Common myeloid progenitor, CD34-positive (primary cell): ENCODE measurements at regions not wholly inside any gene's neighbourhood (a gene's known extent, or its start where the extent isn't known, plus 50 kb on each side); places are given as distances from the start of the nearest gene placed in this dataset.
"Not testable (repeated sequence)": the region's sequence is repeated elsewhere in the genome, so short reads cannot be mapped to it uniquely, and the experiment has no call there.

Experiments used
- CTCF ChIA-PET: fragments of 350-600 bp; sonication (Branson Sonifier 250); formaldehyde crosslinking; loops from one replicate; lab custom pipeline; 2021; ENCODE audit warnings: antibody characterized with exemption; lab: Charles Lee
- POLR2A ChIA-PET: fragments of 350-600 bp; sonication (Branson Sonifier 250); formaldehyde crosslinking; loops from one replicate; lab custom pipeline; 2021; ENCODE audit warnings: antibody characterized with exemption; lab: Charles Lee
- DNase-seq, 3 donors: peaks; one replicate each; pipeline versions ENCODE4 v3.0.0 to v3.0.0-alpha.2; 2013
- H3K27ac ChIP-seq, 2 experiments: 1 replicate in 1 of 2; 2 replicates in 1 of 2; pipeline ENCODE4 v1.7.0; 2013; ENCODE audit warnings: inconsistent platforms in 2 of 2, low read length in 2 of 2, mild to moderate bottlenecking in 2 of 2, low read depth in 1 of 2, moderate library complexity in 1 of 2; ENCODE audit not compliant: severe bottlenecking in 2 of 2, insufficient read depth in 1 of 2, poor library complexity in 1 of 2
- H3K27me3 ChIP-seq, 5 experiments: replicated peaks in 2 of 5; 1 replicate in 3 of 5; 2 replicates in 2 of 5; pipeline versions ENCODE4 v1.6.1 to v1.7.0; 2013; ENCODE audit warnings: low read length in 4 of 5, mild to moderate bottlenecking in 2 of 5, moderate library complexity in 2 of 5, inconsistent platforms in 1 of 5; ENCODE audit not compliant: insufficient read depth in 5 of 5, control insufficient read depth in 4 of 5
- H3K36me3 ChIP-seq, 4 experiments: 1 replicate in 2 of 4; 2 replicates in 2 of 4; pipeline versions ENCODE4 v1.6.1 to v1.7.0; 2013; ENCODE audit warnings: low read length in 3 of 4, control low read depth in 1 of 4, mild to moderate bottlenecking in 1 of 4; ENCODE audit not compliant: control insufficient read depth in 4 of 4, insufficient read depth in 4 of 4
- H3K4me1 ChIP-seq, 4 experiments: 1 replicate in 3 of 4; 2 replicates in 1 of 4; pipeline versions ENCODE4 v1.6.1 to v1.7.1; 2013; ENCODE audit warnings: low read length in 3 of 4, mild to moderate bottlenecking in 3 of 4, control low read depth in 1 of 4, inconsistent platforms in 1 of 4, moderate library complexity in 1 of 4; ENCODE audit not compliant: control insufficient read depth in 4 of 4, insufficient read depth in 4 of 4; ENCODE audit errors: control extremely low read depth in 1 of 4
- H3K4me3 ChIP-seq, 7 experiments: 1 replicate in 4 of 7; 2 replicates in 3 of 7; pipeline versions ENCODE4 v1.5.1 to v1.7.0; 2013; ENCODE audit warnings: mild to moderate bottlenecking in 7 of 7, low read length in 6 of 7, moderate library complexity in 6 of 7, inconsistent platforms in 2 of 7, low read depth in 2 of 7, control low read depth in 1 of 7; ENCODE audit not compliant: insufficient read depth in 4 of 7, control insufficient read depth in 1 of 7; ENCODE audit errors: extremely low read depth in 1 of 7
- H3K9me3 ChIP-seq, 5 experiments: 1 replicate in 4 of 5; 2 replicates in 1 of 5; pipeline versions ENCODE4 v1.6.1 to v1.7.1; 2013; ENCODE audit warnings: low read length in 4 of 5, mild to moderate bottlenecking in 2 of 5, inconsistent platforms in 1 of 5, low read depth in 1 of 5, moderate library complexity in 1 of 5; ENCODE audit not compliant: control insufficient read depth in 4 of 5, insufficient read depth in 2 of 5; ENCODE audit errors: control extremely low read depth in 1 of 5
- WGBS: methylation state at CpG from one replicate; pipeline ENCODE4 v1.1.5; 2013; ENCODE audit not compliant: insufficient coverage; 5-methylcytosine and 5-hydroxymethylcytosine counted together

DNA sequence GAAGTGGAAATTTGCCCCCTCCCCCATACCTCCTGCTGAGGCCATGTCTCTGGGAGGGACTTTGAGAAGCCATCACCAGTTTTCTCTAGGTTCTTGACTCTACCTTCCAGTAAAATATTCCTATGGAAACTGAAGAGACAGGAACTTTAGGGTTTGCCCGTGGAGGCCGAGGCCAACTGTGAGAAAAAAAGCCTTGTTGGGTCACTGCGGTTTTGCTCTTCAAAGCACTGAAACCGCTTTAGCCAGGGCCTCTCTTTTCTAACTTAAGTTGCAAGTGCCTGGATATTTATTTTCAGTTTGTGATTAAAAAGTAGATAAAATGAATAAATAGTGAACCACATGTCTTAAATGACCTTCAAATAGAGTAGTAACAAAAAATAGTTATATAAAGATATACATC, 159.7 kb upstream of the TSC22D1 start:
- Histone ChIP-seq H3K27ac (no peak overlapping the region), H3K4me1 (no peaks in the 10 kb centered on the region), H3K36me3 (no peaks in the 10 kb centered on the region), H3K9me3 (peaks cover 0 to 4% (median 0%) of the 10 kb centered on the region in 5 experiments), H3K27me3 (no peaks in the 10 kb centered on the region), H3K4me3 (no peak overlapping the region)
- 100% methylated on average over 3 of the region's 4 CpGs for WGBS
- DNase-seq, result no peak
- POLR2A ChIA-PET, result no interaction called here
- CTCF ChIA-PET, result interaction anchor here (1.3 kb wide), 1 partner anchor 21 kb away, joined by 3 read pairs; no protein-coding TSS in a partner anchor

GRCh38 chr13:44734201-44734707, 158.1 kb upstream of the TSC22D1 start:
- peaks cover 0 to 4% (median 0%) of the 10 kb centered on the region in 5 experiments for H3K9me3 ChIP-seq
- CTCF ChIA-PET, result interaction anchor here (0.6 kb wide), 1 partner anchor 25 kb away, joined by 3 read pairs; no protein-coding TSS in a partner anchor
- no peaks in the 10 kb centered on the region for H3K4me1 ChIP-seq
- WGBS, result 67% methylated on average over 1 of the region's 1 CpG
- H3K36me3 ChIP-seq, result no peaks in the 10 kb centered on the region
- no peak overlapping the region for H3K27ac ChIP-seq
- DNase-seq, result no peak
- POLR2A ChIA-PET, result no interaction called here
- H3K27me3 ChIP-seq, result no peaks in the 10 kb centered on the region
- H3K4me3 ChIP-seq, result no peak overlapping the region

GRCh38 chr13:44732503-44733098, 156.5 kb upstream of the TSC22D1 start:
- 93% methylated on average over 9 of the region's 13 CpGs for WGBS
- no peak overlapping the region for H3K4me3 ChIP-seq
- CTCF ChIA-PET, result no interaction called here

DNA sequence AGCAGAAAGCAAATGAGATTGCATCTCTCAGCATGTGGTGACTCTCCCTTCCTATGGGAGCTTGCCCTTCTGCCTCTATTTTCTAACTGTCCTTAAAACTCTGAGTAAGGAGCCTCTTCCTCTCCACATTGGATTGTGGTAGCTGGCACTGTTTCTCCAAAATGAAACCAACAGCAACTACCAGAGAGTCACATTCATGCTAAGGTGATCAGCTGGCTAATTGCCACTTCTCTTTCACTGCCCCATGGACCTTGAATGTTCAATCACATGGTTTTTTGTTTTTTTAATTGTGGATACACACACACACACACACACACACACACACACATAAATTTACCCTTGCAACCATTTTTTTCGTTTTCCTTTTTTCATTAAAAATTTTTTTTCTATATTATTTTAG, 154.7 kb upstream of the TSC22D1 start:
- WGBS, result no CpG with 5 or more reads among the region's 1 CpG
- H3K4me1 ChIP-seq, result no peaks in the 10 kb centered on the region
- ChIA-PET POLR2A (no interaction called here), CTCF (no interaction called here)
- no peaks in the 10 kb centered on the region for H3K9me3 ChIP-seq
- DNase-seq, result peak in 2 of 3 donors; percentile 2 to 9
- H3K4me3 ChIP-seq, result no peak overlapping the region
- no peaks in the 10 kb centered on the region for H3K36me3 ChIP-seq
- H3K27ac ChIP-seq, result no peak overlapping the region
- H3K27me3 ChIP-seq, result no peaks in the 10 kb centered on the region

More at GRCh38 chr13:44732503-44733098, 156.5 kb upstream of the TSC22D1 start:
- no peaks in the 10 kb centered on the region for H3K4me1 ChIP-seq
- no peaks in the 10 kb centered on the region for H3K27me3 ChIP-seq
- POLR2A ChIA-PET, result no interaction called here
- no peak for DNase-seq
- no peaks in the 10 kb centered on the region for H3K9me3 ChIP-seq
- no peaks in the 10 kb centered on the region for H3K36me3 ChIP-seq
- H3K27ac ChIP-seq, result no peak overlapping the region

DNA sequence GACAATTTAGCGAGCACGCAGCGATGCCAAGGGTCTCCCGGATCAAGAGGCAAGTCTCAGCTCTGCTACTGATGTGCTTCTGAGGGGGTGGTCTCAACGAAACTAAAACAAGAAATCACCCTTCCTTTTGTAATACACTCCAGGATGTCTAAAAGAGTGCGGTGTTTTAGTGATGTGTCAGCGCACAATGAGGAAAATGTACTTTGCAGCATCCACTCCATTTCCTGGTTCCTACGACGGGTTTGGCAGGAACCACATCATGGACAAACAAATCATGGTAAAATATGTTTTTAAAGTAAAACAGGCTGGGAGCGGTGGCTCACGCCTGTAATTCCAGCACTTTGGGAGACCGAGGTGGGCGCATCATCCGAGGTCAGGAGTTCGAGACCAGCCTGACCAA, 154.0 kb upstream of the TSC22D1 start:
- H3K4me1 ChIP-seq, result no peaks in the 10 kb centered on the region
- 97% methylated on average over 10 of the region's 15 CpGs for WGBS
- no peak overlapping the region for H3K4me3 ChIP-seq
- ChIA-PET POLR2A (no interaction called here), CTCF (no interaction called here)
- DNase-seq, result no peak
- H3K9me3 ChIP-seq, result no peaks in the 10 kb centered on the region
- H3K27ac ChIP-seq, result no peak overlapping the region
- no peaks in the 10 kb centered on the region for H3K36me3 ChIP-seq
- H3K27me3 ChIP-seq, result no peaks in the 10 kb centered on the region

- CTCF ChIA-PET, POLR2A ChIA-PET, DNase-seq, H3K36me3 ChIP-seq, H3K4me3 ChIP-seq, H3K9me3 ChIP-seq, H3K27ac ChIP-seq, H3K4me1 ChIP-seq, H3K27me3 ChIP-seq: not testable (repeated sequence)
- 93% methylated on average over 5 of the region's 7 CpGs for WGBS
These were observed 151.5 kb upstream of the TSC22D1 start for GRCh38 chr13:44727591-44727990.

DNA sequence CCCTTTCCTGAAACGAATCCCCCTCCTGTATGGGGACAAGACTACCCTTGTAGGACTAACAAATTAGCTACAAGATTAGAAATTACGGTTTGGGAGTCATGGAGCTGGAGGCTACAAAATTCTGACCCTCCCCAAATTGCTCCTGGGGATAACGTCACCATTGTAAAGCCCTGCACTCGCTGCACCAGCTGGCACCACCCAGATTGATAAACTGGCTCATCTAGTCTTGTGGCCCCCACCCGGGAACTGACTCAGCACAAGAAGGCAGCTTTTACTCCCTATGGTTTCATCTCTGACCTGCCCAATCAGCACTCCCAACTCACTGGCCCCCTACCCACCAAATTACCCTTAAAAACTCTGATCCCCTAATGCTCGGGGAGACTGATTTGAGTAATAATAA, 150.6 kb upstream of the TSC22D1 start:
- Histone ChIP-seq H3K4me1 (no peaks in the 10 kb centered on the region), H3K36me3 (no peaks in the 10 kb centered on the region), H3K27ac (no peak overlapping the region), H3K4me3 (no peak overlapping the region), H3K9me3 (peaks cover 0 to 8% (median 3%) of the 10 kb centered on the region in 5 experiments), H3K27me3 (no peaks in the 10 kb centered on the region)
- POLR2A ChIA-PET, result interaction anchor here (0.6 kb wide), 1 partner anchor 138 kb away, joined by 8 read pairs; no protein-coding TSS in a partner anchor
- CTCF ChIA-PET, result interaction anchor here (1.2 kb wide), 1 partner anchor 46 kb away, joined by 3 read pairs; no protein-coding TSS in a partner anchor
- no peak for DNase-seq
- 98% methylated on average over 4 of the region's 6 CpGs for WGBS
